Osteoblast (primary cell): ENCODE measurements at regions not wholly inside any gene's neighbourhood (a gene's known extent, or its start where the extent isn't known, plus 50 kb on each side); places are given as distances from the start of the nearest gene placed in this dataset.

Experiments
- DNase-seq: peaks from one replicate; pipeline ENCODE4 v3.0.0; 2011; ENCODE audit warnings: low spot score, mixed read lengths; ENCODE audit not compliant: insufficient read length; ENCODE audit errors: missing footprints
- H2AFZ ChIP-seq: 2 replicates; pipeline ENCODE4 v1.6.0; 2011; ENCODE audit warnings: mild to moderate bottlenecking, low read length
- H3K27ac ChIP-seq: 2 replicates; pipeline ENCODE4 v1.5.1; 2011; ENCODE audit warnings: mild to moderate bottlenecking, low read depth, low read length, moderate library complexity
- H3K27me3 ChIP-seq: 2 replicates; pipeline ENCODE4 v1.6.0; 2012; ENCODE audit warnings: mild to moderate bottlenecking, control low read depth, inconsistent platforms, low read length, moderate library complexity; ENCODE audit not compliant: insufficient read depth
- H3K36me3 ChIP-seq: 2 replicates; pipeline ENCODE4 v1.5.1; 2011; ENCODE audit warnings: mild to moderate bottlenecking, low read length, control low read depth, moderate library complexity; ENCODE audit not compliant: insufficient read depth
- H3K4me1 ChIP-seq: 2 replicates; pipeline ENCODE4 v1.5.1; 2011; ENCODE audit warnings: mild to moderate bottlenecking, low read length, control low read depth, moderate library complexity; ENCODE audit not compliant: insufficient read depth
- H3K4me2 ChIP-seq: 2 replicates; pipeline ENCODE4 v1.6.0; 2011; ENCODE audit warnings: mild to moderate bottlenecking, low read length; ENCODE audit not compliant: insufficient read depth
- H3K4me3 ChIP-seq: fragments of 200-600 bp; sonication (generic); 3 replicates; pipeline ENCODE4 v1.5.1; 2012; ENCODE audit warnings: mild to moderate bottlenecking, low read length, inconsistent platforms; ENCODE audit not compliant: insufficient read depth
- H3K79me2 ChIP-seq: 2 replicates; pipeline ENCODE4 v1.6.0; 2012; ENCODE audit warnings: mild to moderate bottlenecking, low read length, control low read depth, inconsistent platforms; ENCODE audit not compliant: insufficient read depth
- H3K9me3 ChIP-seq: 2 replicates; pipeline ENCODE4 v1.5.1; 2011; ENCODE audit warnings: low read depth, low read length, control low read depth
- H4K20me1 ChIP-seq: 2 replicates; pipeline ENCODE4 v1.6.0; 2012; ENCODE audit warnings: mild to moderate bottlenecking, low read length, control low read depth; ENCODE audit not compliant: insufficient read depth
- TF ChIP-seq, protein P1 (sequence below): IDR thresholded peaks from 2 replicates; pipeline ENCODE4 v1.5.1; 2011; ENCODE audit warnings: mild to moderate bottlenecking, low read depth, low read length, moderate library complexity; ENCODE audit errors: extremely low read depth

DNA sequence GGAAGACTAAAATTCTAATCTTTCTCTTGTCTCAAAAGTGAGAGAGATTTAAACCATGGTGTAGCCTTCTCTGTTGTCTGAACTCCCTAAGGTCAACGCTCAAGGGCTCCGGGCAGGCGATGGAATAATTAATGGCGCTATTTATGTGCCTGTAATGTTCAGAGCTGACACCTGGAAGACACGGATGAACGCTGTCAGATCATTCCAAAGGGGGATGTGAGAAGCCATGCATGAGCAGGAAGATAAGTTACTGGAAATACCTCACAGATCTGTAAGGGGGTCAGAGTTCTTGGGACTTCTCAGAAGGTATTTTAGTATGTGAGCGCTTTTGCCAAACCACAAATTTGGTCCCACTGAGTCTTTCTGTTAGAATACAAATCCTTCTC, 73.3 kb upstream of the MTPN start:
- Histone ChIP-seq H3K36me3 (no peaks in the 10 kb centered on the region), H3K79me2 (no peaks in the 10 kb centered on the region), H3K4me2 (no peak overlapping the region), H3K9me3 (no peaks in the 10 kb centered on the region), H3K27ac (no peak overlapping the region), H2AFZ (no peak overlapping the region), H4K20me1 (no peaks in the 10 kb centered on the region), H3K4me3 (no peak overlapping the region), H3K27me3 (no peaks in the 10 kb centered on the region), H3K4me1 (no peaks in the 10 kb centered on the region)
- no peak for DNase-seq
- TF ChIP-seq, protein P1, sequence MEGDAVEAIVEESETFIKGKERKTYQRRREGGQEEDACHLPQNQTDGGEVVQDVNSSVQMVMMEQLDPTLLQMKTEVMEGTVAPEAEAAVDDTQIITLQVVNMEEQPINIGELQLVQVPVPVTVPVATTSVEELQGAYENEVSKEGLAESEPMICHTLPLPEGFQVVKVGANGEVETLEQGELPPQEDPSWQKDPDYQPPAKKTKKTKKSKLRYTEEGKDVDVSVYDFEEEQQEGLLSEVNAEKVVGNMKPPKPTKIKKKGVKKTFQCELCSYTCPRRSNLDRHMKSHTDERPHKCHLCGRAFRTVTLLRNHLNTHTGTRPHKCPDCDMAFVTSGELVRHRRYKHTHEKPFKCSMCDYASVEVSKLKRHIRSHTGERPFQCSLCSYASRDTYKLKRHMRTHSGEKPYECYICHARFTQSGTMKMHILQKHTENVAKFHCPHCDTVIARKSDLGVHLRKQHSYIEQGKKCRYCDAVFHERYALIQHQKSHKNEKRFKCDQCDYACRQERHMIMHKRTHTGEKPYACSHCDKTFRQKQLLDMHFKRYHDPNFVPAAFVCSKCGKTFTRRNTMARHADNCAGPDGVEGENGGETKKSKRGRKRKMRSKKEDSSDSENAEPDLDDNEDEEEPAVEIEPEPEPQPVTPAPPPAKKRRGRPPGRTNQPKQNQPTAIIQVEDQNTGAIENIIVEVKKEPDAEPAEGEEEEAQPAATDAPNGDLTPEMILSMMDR: no peak

DNA sequence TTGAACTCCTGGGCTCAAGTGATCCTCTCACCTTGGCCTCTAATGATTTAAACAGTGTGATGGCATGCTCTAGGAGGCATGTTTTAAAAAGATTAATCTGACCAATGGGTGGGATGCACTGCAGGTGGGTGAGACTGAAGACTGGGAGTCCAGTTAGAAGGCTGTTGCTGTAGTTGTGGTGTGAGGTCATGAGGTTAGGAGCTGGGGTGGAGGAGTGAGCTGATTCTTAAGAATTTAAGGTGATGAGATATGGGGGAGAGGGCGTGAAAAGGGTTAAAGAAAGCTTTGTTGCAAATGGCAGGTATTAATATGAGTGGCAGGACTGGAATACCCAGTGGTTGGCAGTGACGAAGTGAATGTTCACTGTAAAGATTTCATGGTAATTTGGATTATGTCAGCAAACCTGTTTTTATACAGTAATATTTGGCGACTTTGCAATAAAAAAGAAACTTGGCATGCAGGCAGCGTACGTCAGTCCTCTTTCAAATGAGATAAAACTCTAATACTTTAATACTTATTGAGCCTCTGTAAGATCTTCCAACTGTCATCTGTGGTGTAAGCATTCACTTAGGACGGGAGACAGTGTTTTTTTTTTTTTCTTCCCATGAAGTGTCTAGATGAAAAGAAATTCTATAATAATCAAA, 72.8 kb upstream of the MTPN start:
- Histone ChIP-seq H3K79me2 (no peaks in the 10 kb centered on the region), H3K9me3 (no peaks in the 10 kb centered on the region), H3K27ac (no peak overlapping the region), H3K4me3 (no peak overlapping the region), H3K4me2 (no peak overlapping the region), H2AFZ (no peak overlapping the region), H3K4me1 (no peaks in the 10 kb centered on the region), H4K20me1 (no peaks in the 10 kb centered on the region), H3K36me3 (no peaks in the 10 kb centered on the region), H3K27me3 (no peaks in the 10 kb centered on the region)
- DNase-seq: no peak
- TF ChIP-seq, protein P1: no peak

GRCh38 chr7:136049117-136049516, 72.0 kb upstream of the MTPN start:
- no peaks in the 10 kb centered on the region for H3K4me1 ChIP-seq
- no peaks in the 10 kb centered on the region for H3K79me2 ChIP-seq
- H3K36me3 ChIP-seq: no peaks in the 10 kb centered on the region
- no peaks in the 10 kb centered on the region for H3K9me3 ChIP-seq
- H3K27ac ChIP-seq: no peak overlapping the region
- H3K4me2 ChIP-seq: no peak overlapping the region
- H3K27me3 ChIP-seq: no peaks in the 10 kb centered on the region
- no peaks in the 10 kb centered on the region for H4K20me1 ChIP-seq
- no peak overlapping the region for H3K4me3 ChIP-seq
- H2AFZ ChIP-seq: no peak overlapping the region
- TF ChIP-seq, protein P1: no peak
- DNase-seq: no peak

- no peak overlapping the region for H3K27ac ChIP-seq
- no peak for DNase-seq
- TF ChIP-seq, protein P1: no peak
- H4K20me1 ChIP-seq: no peaks in the 10 kb centered on the region
- H2AFZ ChIP-seq: no peak overlapping the region
- no peaks in the 10 kb centered on the region for H3K4me1 ChIP-seq
- H3K4me2 ChIP-seq: no peak overlapping the region
- H3K36me3 ChIP-seq: no peaks in the 10 kb centered on the region
- no peaks in the 10 kb centered on the region for H3K79me2 ChIP-seq
- H3K4me3 ChIP-seq: no peak overlapping the region
- H3K9me3 ChIP-seq: no peaks in the 10 kb centered on the region
- no peaks in the 10 kb centered on the region for H3K27me3 ChIP-seq
These were observed 69.4 kb upstream of the MTPN start for GRCh38 chr7:136046548-136046947.
